AG09319 (cell line): ENCODE measurements at regions not wholly inside any gene's neighbourhood (a gene's known extent, or its start where the extent isn't known, plus 50 kb on each side); places are given as distances from the start of the nearest gene placed in this dataset.

Source experiments
- DNase-seq: peaks from one replicate; pipeline ENCODE4 v3.0.0-alpha.2; 2010; ENCODE audit warnings: low read depth; ENCODE audit errors: extremely low read depth
- TF ChIP-seq, protein P1 (sequence below): IDR thresholded peaks from 2 replicates; pipeline ENCODE4 v1.5.1; 2011; ENCODE audit warnings: low read depth, mild to moderate bottlenecking, inconsistent platforms, low read length, moderate library complexity

DNA sequence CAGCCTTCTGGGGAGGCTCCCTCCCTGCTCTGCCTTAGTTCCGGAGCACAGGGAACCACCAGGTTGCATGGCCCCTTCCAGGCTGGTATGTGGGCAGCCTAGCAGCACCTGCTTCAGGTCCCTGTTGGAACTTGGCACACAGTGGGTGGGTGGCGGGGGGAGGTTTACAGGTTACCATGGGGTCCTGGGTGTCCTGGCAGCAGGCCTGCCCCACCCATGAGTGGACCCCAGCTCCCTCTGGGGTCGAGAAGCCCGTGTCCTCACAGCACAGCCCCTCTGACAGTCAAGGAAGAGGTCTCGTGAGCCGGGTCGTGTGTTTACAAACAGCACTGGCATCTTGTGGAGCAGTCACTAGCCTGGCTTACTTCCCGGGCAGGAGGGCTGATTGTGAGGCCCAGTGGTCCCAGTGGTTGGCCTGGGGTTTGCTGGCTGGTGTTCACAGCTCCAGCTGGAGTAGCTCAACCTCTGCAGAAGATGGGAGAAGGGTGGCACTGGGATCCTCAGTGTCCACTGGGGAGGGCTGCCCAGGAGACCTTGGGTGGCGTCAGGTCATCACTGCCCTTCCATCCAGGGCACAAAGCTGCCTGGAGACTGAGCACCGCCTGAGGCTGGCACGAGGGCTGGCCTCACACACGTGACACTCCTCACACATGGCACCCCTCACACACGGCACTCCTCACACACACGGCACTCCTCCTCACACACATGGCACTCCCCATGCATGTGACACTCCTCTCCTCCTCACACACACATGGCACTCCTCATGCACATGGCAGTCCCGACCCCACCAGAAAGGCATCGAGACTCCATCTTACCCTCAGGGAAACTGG, 100.9 kb downstream of the RIPK4 start:
- TF ChIP-seq, protein P1, sequence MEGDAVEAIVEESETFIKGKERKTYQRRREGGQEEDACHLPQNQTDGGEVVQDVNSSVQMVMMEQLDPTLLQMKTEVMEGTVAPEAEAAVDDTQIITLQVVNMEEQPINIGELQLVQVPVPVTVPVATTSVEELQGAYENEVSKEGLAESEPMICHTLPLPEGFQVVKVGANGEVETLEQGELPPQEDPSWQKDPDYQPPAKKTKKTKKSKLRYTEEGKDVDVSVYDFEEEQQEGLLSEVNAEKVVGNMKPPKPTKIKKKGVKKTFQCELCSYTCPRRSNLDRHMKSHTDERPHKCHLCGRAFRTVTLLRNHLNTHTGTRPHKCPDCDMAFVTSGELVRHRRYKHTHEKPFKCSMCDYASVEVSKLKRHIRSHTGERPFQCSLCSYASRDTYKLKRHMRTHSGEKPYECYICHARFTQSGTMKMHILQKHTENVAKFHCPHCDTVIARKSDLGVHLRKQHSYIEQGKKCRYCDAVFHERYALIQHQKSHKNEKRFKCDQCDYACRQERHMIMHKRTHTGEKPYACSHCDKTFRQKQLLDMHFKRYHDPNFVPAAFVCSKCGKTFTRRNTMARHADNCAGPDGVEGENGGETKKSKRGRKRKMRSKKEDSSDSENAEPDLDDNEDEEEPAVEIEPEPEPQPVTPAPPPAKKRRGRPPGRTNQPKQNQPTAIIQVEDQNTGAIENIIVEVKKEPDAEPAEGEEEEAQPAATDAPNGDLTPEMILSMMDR: no peak

DNA sequence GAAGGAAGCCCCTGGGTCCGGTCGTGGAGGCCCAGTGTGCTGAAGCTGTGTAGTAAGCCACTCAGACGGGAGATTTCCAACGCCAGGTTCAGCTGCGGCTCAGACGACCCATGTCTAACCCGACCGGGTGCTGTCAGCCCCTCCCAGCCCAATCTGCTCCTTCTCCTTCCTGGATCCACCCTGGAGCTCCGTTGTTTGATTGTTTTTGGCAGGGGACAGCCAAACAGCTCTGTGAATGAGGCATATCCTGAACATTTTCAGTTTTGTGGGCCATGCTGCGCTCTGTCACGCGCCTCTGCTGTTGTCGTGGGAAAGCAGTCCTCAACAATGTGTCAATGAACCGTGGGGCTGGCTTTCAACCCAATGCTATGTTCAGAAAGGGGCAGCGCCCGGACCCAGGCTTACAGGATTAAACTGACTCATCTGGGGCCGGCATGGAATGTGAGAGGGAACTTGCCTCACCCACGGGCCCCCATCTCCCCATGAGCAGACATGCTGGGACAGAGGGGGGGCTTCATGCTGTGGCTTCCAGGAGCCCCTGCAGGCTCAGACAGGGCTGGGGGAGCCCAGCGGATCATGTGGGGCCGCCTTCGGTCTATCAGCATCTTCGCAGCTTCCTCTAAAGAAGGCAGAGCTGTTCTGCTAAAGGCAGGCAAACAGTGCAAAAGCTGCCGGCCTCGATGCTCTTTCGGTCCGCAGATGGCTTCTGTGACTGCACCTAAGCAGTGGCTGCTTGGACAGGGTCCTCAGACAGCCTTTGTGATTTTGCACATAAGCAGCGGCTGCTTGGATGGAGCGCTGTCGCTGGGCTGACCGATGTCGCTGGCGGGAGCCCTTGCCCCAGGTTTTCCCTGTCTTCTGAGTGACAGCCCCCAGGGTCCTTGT, 101.7 kb downstream of the RIPK4 start:
- TF ChIP-seq, protein P1: no peak
- DNase-seq: no peak

More for the DNA sequence above, 100.9 kb downstream of the RIPK4 start:
- no peak for DNase-seq

DNA sequence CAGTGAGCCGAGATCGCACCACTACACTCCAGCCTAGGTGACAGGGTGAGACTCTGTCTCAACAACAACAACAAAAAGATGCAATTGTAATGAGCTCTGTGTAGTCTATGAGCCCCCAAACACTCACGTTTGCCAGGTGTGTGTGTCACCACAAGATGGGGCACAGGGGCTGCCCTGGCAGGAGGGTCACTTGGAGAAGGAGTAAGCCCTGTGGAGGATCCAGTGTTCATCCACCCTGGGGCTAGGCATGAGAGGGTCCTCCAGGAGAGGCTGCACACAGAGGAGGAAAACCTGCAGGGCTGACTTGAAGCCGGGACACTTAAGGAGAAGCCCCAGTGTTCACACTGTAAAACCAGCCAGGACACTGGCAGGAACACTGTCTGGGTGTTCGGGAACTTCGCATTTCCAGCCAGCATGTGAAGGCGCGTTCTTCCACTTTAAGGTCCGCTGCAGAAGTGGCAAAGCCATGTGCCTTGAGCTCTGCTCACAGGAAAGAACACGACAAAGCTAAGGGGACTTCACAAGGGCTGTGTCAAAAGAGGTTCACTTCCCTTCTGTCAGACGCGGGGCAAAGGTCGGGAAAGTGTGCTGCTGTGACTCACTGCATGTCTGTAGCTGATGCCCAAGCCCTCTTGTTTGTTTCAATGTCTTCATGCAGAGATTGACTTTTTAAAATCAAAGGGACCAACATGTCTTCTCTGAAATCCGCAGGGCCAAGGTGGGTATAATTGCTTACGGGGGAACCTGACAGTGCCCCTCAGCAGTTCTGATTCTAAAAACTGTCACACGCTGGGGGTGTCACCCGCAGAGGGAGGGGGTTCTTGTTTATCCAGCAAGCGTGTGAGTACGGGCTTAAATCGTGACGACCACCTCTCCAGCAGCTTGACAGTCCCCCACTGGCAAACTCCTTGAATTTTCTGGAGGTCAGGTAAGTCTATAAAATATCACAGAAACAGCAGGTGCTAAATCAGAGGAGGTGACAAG, 102.8 kb downstream of the RIPK4 start:
- TF ChIP-seq, protein P1: no peak
- DNase-seq: no peak

DNA sequence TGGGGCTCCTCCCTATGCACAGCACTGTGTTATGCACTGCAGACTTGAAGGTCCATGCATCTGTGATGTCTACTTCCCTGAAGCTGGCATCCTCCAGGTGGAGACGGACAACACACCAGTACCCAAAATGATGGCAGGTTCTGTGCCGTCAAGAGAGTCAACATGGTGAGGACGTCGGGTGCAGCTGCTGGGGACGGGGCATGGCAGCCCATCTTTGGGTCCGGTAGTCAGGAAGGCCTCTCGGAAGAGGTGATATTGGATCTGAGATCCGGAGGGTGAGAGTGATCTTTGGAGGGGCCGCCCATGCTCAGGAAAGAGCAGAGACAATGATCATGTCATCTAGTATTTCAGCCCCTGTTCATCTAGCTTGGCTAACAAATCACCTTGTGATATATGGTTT, 104.1 kb downstream of the RIPK4 start:
- TF ChIP-seq, protein P1: no peak
- no peak for DNase-seq

DNA sequence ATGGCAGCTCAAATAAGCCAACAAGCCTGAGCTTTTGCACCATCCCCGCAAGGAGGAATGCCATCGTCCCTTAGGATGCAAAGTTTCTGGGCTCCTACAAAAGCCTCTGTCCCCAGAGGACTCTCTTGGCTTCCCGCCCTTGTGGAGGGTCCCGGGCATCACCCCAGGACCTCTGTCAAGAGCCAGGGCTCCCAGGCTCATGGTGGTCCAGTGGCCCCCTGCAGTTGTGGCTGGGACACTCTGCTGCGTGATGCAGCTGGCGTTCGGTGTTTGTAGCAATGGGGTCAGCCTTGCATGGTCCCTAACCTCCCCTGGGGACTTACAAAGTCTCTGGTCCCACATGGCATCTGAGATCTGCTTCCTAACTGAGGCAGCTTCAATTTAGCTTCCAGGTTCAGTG, 104.7 kb downstream of the RIPK4 start:
- no peak for DNase-seq
- TF ChIP-seq, protein P1: no peak

DNA sequence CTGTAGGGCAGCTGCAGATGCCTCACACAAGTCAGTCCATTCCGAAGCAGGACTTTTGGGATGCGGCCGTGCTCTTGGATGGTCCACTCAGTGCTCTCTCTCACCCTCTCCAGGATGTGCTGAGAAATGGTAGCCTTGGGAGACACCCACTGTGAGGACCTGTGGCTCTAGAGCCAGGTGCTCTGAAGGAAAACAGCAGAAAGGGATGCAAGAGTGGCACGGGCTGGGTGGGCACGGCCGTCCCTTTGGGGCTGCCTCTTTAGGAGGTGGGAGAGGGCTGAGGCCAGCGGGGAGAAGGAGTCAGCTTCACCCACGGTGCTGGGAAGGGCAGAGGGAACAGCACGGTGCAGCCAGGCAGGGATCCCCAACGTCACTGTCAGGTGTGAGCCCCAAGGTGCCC, 106.1 kb downstream of the RIPK4 start:
- DNase-seq: no peak
- TF ChIP-seq, protein P1: no peak
